ENCODE measurements at regions not wholly inside any gene's neighbourhood (a gene's known extent, or its start where the extent isn't known, plus 50 kb on each side); places are given as distances from the start of the nearest gene placed in this dataset.
A peak's percentile ranks its signal among the peaks of the same experiment; 100 is the strongest.

DNA sequence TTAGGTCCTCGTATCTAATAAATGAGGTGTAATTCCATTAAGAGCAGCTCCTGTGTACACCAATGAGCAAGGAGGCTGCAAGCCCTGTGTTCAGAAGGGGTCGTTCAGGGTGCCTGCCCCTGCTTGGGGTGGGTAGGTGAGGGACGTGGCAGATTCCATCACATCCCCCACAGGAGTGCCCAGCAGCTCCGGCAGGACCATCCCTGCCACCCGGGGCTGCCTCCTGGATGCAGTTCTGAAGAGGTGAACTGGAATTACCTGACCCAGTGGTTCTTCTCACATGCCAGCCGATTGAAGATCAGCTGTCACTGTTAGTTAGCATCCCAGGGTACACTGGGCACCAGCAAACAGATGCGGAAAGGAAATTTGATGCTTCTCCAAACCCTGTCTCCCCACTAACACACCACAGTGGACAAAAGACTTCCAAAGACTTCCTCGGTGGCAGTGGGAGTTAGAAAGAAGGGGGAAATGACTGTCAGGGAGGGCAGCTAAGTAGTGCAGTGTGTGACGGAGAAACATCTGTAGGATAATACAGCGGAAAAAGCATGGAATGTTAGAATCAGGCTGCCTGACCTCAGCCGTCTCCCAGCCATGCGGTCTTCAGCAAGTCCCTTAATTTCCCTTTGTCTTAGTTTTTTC is 313.6 kb upstream of the ZMIZ1 start:
- DNase-seq (ENCODE audit: low read depth) = no peak

DNA sequence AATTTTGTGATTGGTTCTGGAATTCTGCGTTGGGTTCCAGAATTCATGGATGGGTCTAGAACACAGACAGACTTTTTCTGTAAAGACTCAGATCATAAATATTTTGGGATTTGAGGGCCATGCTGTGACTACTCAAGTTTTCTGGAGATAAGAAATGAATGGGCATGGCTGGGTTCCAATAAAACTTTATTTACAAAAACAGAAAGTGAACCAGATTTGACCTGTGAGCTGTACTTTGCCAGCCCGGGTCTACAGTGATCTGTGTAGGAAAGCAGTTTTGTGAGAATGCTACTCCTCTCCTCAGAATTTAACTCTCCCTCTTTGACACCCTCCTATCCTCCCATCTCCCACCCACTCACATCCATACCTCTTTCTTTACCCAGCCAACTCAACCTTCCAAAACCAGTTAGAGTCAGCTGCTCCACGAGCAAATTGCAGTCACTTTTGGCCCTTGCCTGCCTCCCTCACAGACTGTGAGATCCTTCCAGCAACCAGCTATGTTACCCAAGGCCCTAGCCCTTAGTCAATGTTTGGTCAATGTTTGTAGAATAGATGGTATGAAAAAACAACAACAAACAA is 312.8 kb upstream of the ZMIZ1 start:
- DNase-seq (ENCODE audit: low read depth) = no peak

DNA sequence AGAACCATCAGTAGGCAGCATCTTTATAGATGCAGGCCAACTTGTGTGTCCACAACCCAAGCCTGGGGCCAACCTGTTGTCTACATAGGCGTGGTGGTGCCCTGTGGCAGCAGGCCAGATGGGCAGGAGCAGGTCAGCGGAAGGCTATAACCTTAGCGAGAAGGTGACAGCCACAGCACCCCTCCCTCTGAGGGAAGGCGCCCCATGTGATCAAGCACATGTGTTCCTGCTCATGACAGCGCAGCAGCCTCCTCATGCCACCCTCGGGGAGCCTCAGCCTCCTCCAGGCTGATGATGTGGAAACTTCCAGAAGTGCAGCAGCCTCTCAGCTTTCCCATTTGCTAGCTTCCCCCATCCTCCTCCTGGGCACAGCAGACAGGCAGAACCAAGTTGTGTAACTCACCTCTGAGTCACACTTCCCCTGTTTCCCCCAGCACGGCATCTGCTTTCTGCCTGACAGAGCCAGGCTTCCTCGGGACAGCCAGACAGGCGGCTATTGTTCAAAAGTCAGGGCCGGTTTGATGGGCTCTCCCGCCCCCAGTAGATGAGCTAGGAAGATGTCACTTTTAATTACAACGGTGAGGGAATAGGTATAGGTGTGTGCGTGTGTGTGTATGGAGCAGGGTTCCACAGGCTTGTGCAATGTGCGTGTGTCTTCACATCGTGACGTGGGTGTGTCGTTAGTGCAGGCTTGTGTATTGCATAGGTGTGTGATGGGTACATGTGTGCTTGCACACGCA is 312.0 kb upstream of the ZMIZ1 start:
- DNase-seq (ENCODE audit: low read depth) = peak; percentile 92

DNA sequence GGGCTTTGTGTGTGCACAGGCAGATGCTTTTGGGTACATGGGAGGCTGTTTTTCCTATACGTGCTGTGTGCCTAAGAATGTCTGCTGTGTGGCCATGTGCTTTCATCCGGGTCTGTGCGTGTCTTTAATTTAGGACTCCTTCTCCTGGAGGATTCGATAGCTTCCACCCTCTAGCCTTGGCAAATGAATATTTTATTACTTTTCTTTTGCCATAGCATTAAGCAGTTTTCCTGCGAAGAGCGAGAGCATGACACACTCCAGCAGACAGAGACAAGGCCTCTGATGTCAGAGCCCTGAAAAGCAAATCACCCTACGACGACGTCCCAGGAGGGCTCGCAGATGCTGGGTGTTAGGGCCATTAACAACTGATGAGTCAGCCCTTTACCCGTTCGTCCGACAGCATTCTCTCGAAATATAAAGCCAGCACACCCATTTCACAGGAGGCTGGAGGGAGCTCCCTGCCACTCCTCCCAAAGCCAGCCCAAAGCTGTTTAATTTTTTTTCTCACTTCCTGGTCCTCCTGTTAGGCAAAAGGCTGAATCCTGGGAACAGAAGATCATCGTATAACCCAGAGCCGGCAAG is 311.3 kb upstream of the ZMIZ1 start:
- peak; percentile 79 for DNase-seq (ENCODE audit: low read depth)

DNA sequence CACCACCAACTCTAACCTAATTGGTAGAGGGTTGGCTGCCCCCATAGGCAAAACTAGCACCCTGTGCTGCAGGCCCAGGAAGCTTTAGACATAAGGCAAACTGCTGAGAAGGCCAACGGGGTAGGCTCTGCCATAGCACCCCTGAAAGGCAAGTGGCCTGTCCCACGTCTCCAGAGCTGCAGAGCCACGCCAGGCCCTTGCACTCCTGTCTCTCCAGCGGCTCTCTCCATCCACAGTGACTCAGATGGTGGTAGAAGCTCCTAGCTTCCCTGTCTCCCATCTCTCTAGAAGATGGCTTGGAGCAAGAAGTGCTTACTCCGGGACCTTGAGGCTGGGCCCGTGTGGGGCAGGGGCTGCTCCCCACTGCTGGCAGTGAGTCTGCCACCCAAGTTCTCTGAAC is 310.6 kb upstream of the ZMIZ1 start:
- no peak for DNase-seq (ENCODE audit: low read depth)

DNA sequence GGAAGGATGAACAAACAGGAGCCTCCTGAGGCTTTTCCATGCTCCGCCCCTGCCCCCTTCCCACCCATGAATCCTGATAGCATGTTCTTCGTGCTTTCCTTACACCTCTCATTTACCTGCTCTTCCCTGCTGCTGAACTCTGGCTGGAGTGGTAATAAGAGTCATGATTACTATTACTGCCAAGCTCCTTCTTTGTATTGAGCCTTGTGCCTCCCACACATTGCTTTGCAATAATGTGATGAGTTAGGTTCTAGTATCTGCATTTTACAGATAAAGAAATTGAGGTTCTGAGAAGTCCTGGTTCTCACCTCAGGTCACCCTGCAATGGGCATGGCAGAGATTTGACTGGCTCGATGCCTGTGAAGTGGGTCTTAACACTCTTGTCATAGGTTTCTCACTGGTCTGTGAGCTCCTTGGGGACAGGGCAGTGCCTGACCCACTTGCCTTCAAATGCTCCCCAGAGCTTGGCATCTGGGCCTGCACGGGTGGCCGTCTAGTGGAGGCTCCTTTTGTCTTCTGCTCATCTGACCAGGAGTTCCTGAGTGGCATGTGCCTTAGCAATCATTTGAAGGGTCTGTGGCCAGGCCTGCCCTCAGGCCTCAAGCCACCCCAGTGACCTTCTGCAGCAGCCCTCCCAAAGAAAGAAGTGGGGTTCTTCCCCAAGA is 309.2 kb upstream of the ZMIZ1 start:
- DNase-seq (ENCODE audit: low read depth) = no peak

DNA sequence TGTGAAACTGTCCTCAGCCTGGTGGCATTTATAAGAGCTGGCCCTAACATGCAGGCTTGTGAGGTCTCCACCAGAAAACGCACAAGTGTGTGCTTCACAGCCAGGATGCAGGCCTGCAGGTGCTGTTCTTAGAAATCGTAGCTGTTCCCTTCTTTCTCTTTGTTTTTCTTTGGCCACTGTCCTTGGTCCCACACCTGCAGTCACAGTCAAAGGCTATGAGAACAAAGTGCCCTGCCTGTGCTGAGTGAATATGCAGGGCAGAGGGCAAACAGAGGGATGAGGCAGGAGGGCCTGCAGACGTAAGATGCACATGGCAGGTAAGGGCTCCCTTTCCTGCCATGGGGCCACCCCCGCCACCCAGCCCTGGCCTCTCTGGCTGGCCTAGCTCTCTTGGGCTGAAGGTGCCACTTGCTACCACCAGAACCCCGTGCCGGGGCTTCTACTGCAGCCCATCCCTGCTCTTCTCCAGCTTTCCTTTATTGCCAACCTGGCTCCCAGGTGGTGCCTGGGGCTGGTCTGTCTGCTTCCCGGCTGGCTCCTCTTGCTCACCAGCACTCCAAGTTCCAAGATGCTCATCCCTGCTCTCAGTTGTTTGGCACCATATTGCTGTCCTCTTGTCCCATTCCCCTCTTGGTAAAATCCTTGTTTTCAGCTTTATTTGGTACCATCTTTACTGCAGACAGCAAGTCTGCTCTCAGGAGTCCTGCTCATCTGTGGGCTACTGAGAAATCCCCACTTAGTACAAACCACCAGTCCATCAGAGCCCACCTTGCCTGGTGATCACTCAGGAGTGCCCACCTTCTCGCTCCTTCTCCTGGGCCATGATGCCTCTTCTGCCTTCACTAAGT is 308.1 kb upstream of the ZMIZ1 start:
- no peak for DNase-seq (ENCODE audit: low read depth)

DNA sequence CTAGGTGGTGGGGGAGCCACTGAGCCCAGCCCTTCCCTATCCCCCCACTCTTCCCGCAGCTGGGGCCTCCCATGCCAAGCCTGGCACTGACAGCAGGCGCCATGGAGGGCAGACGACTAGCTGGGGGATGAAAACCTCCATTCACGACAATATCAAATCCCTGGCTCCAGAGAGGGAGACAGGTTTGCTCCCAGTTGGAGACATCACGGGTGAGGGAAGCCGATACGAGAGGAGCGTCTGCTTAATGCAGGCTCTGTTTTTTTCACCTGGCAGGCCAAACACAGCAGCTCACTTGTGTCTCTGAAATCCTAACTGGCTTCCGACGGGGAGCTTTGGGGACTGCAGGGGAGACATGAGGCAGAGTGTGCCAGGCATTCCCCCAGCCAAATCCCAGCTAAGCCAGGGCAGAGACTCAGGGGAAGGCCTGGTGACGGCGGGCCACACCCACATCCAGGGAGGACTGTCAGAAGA is 307.4 kb upstream of the ZMIZ1 start:
- DNase-seq (ENCODE audit: low read depth) = no peak

DNA sequence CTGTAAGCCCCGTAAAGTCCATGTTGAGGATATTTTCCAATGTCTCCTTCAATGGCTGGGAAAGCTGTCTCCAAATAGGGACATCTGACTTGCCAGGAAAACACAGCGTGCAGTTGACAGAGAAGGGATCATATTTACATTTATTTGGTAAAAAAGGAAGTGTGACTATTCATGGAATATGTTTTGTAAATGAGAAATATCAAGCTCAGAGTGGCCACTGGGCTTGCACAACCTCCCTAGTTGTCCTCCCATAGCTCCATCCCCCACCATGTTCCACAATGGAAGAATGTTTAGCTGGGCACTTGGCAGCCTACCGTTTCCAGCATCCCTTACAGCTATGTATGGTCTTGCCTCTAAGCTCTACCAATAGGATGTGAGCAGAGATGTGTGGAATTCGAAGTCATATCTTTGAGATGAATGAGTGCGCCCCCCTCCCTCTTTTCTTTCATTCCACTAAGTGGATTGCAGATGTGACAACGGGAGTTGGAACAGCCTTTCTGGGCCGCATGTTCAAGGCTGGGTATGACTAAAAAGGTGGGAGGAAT is 306.6 kb upstream of the ZMIZ1 start:
- no peak for DNase-seq (ENCODE audit: low read depth)

DNA sequence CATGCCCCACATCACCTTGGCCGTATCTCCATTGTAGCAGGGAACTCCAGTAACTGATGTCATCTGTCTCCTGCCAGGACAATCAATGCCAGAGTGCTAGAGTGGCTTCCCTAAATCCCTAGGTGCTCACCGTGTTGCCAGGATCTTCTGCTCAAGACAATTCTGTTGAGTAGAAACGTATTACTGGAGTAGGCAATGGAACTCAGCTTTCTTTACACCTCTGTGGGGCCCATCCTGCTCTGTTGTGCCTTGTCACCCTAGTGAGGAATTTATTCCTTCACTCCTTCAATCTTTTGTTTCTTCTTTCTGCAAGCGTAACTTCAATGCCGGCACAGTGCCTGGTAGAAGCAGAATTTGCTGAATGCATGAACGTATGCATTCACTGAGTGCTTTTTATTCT is 305.5 kb upstream of the ZMIZ1 start:
- no peak for DNase-seq (ENCODE audit: low read depth)

DNA sequence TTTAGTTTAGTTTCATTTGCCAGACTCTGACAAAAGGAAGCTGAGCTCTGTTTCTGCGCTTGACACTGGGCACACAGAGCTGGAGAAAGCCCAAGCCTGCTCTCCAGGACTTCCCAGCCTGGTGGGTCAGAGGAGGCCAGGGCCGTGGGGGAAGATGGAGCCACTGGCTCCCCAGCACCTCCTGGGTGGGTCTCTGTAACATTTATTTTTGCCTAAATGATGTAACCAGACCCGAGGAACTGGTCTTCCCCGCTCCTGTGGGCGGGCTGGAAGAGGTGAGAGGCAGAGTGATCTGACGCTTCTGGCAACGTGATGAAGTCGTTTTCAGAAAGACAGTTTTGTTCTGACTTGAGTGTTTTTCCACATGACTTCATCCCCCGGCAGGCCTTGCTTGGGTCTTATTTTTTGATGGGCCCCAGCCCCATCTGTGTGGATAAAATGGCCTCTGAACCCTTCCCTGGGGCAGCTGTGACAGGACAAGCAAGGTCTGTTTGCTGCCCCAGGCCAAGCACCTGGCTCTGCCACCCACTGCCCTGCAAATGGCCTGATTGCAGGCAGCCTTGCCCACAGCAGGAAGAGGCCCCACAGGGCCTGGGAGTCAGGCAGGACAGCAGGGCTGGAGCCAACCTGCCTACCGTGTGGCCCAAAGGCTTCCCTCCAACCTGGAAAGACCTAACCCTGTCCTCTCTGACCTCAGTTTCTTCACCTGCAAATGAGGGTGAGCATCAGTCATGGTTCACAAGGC is 304.9 kb upstream of the ZMIZ1 start:
- DNase-seq (ENCODE audit: low read depth) = no peak

DNA sequence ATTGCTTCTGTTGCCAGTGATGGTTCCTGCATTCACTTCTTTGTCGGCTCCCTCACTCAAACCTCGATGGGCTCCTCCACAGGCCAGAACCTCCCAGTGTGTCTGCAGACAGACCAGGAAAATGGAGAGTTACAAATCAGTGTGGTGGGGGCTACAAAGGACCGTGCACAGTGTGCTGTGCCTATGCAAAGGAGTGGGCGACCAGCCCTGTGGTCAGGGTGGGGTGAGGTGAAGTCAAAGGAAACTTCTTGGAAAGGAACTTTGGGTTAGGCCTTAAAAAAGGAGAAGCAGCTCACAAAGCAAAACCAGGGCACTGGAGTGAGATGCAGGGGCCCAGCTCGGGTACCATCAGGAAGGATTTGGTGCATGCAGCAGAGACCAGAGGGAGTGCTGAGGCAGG is 304.3 kb upstream of the ZMIZ1 start:
- DNase-seq (ENCODE audit: low read depth) = no peak

DNA sequence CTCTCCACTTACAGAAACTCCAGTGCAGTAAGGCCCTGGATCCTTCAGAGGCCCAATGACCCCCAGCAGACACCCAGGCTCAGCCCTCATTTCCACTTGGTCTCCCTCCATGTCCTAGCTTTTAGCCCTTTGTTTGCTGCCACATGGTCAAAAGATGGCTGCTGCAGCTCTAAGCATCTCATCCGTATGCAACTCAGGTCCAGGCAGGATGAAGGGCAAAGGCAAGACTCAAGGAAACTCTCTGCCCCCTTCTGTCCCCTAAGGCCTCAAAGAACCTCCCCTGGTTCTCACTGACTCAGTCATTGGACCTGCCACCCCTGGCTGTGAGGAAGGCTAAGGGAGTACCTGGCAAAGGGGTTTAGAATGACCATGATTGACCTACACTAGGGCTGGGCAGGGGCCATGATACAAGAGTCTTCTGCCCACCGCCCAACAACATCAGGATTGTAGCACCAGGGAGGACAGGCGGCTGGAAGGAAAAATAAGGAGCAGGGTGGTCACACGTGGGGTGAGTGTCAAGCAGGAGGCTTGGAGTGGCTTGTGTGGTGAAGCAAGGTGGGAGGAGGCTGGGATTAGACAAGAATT is 303.8 kb upstream of the ZMIZ1 start:
- DNase-seq (ENCODE audit: low read depth) = no peak

DNA sequence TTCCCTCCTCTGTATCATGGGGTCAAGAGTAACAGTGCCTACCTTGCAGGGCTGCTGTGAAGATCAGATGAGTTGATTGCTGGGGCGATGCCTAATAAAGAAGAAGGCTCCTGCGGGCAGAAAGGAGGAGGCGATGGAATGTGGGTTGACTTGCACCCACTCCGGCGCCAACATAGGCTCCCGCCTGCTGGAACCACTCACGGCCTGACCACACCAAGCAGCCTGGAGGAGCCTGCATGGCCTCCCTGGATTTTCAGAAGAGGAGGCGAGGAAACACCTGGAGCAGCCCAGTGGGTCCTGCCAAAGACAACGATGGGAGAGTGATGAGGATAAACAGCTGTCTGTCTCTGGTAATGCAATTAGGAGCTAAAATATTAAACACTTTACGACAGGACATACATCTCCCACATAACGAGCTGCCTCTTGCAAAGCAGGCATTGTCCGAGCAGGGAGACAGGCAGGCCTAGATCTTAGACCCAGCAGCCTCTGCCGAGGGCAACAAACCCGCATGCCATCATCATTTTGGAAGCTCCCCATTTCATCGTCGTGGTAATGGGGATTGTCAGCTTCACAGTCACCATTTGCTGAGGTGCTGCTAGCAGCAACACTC is 302.9 kb upstream of the ZMIZ1 start:
- no peak for DNase-seq (ENCODE audit: low read depth)

DNA sequence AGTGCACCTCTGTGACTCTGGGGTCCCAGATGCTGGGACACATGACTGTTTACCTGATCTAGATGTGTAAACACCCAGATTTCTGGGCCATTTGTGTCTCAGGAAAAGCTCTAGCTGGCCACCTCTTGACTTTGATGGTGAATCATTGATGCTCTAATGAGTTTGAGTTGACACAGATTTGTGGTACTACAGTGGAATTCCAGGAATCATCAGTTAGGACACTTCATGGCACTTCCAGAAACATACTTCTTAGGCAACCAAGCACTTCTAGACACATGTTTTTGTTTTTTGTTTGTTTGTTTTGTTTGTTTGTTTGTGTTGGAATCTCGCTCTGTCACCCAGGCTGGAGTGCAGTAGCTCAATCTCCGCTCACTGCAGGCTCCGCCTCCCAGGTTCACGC is 302.2 kb upstream of the ZMIZ1 start:
- no peak for DNase-seq (ENCODE audit: low read depth)

DNA sequence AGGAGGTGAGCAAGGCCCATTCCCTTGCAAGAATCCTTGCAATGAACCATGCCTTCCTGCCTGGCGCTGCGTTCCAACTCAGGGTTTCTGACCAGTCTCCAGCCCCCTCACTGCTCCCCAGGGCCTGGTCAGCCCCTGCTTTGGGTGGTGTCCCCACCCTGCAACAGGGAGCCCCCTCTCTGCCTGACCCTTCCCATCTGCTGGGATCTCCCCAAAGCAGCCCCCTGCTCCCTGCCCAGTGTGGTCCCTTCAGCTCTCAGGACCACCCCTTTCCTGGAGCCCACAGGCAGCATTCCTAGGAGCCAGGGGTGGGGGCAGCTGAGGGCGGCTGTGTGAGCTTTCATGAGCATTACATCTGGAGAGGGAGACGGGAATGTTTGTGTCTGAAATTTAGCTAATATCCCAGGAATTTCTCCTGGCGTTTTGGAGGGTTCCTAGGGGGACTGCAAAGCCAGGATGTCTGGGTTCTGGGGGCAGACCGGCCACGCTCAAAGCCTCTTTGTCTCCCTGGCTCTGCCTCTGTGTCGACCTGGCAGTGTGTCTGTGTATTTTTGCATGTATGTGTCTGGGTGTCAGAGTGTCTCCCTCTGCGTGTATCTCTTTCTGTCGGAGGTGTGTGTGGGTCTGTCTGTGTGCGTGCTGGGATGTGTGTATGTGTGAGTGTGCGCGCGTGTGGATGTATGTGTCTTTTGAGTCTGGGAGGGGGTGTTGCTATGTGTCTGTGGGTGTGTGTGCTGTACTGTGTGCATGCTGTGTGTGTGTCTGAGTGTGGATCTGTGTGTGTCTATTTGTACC is 300.5 kb upstream of the ZMIZ1 start:
- no peak for DNase-seq (ENCODE audit: low read depth)

DNA sequence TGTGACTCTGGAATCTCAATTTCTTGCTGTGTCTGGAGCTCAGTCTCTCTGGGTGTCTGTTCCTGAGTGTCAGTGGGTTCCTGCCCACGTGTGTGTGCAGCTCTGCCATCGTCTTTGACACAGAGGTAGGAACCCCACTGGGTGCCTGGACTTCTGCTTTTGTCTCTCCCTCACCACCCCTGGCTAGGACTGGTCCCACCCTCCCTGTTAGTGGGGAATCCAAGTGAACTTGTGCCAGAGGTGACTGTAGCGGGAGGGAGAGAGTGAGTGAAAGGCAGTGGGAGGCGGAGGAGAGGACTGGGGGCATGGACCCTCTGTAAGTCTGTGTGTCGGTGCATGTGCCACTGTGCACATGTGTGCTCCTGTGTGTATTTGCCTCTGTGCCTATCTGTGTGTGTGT is 299.9 kb upstream of the ZMIZ1 start:
- DNase-seq (ENCODE audit: low read depth) = no peak

DNA sequence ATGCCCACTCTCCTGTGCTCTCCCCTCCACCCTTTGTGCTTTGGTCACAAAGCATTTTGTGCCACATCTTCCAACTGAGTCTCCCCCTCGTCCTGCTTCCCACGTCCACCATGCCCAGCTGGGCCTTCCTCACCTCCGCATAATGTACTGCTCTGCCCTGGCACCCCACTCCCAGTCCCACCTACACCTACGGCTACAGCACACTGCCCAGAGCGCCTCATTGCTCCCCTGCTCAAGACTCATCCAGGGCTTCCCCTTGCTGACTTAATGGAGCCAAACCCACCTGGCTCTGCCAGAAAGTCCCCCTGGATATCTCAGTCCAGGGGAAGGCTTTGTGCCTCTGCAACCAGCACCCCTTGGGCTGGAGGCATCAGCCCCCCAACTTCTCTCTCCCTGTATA is 299.2 kb upstream of the ZMIZ1 start:
- no peak for DNase-seq (ENCODE audit: low read depth)

All from Daoy (cell line).